ENCODE measurements at regions not wholly inside any gene's neighbourhood (a gene's known extent, or its start where the extent isn't known, plus 50 kb on each side); places are given as distances from the start of the nearest gene placed in this dataset.
A peak's percentile ranks its signal among the peaks of the same experiment; 100 is the strongest.
"Not testable (repeated sequence)": the region's sequence is repeated elsewhere in the genome, so short reads cannot be mapped to it uniquely, and the experiment has no call there.

GRCh38 chr9:85792057-85792456 lies 50.3 kb upstream of the AGTPBP1 start:
- peak; percentile 8 for DNase-seq (ENCODE audit: low read depth)

GRCh38 chr9:85802978-85803695 lies 61.4 kb upstream of the AGTPBP1 start:
- not testable (repeated sequence) for DNase-seq (ENCODE audit: low read depth)

- DNase-seq (ENCODE audit: low read depth): not testable (repeated sequence)
Observed at GRCh38 chr9:85804847-85805133, 63.0 kb upstream of the AGTPBP1 start.

- DNase-seq (ENCODE audit: low read depth): peak; percentile 69
Observed at GRCh38 chr9:85805134-85806005, 63.6 kb upstream of the AGTPBP1 start.

GRCh38 chr9:85808329-85808728 lies 66.6 kb upstream of the AGTPBP1 start:
- not testable (repeated sequence) for DNase-seq (ENCODE audit: low read depth)

GRCh38 chr9:85813388-85813787 lies 71.6 kb upstream of the AGTPBP1 start:
- not testable (repeated sequence) for DNase-seq (ENCODE audit: low read depth)

GRCh38 chr9:85814800-85815199 lies 73.0 kb upstream of the AGTPBP1 start:
- DNase-seq (ENCODE audit: low read depth): not testable (repeated sequence)

GRCh38 chr9:85818971-85819370 lies 77.2 kb upstream of the AGTPBP1 start:
- DNase-seq (ENCODE audit: low read depth): peak; percentile 45

- not testable (repeated sequence) for DNase-seq (ENCODE audit: low read depth)
Observed at GRCh38 chr9:85820598-85820997, 78.8 kb upstream of the AGTPBP1 start.

- DNase-seq (ENCODE audit: low read depth): peak; percentile 45
Observed at GRCh38 chr9:85824949-85825348, 83.2 kb upstream of the AGTPBP1 start.

- DNase-seq (ENCODE audit: low read depth): not testable (repeated sequence)
Observed at GRCh38 chr9:85834591-85834990, 92.8 kb upstream of the AGTPBP1 start.

GRCh38 chr9:85843949-85844348 lies 97.0 kb upstream of the NAA35 start:
- DNase-seq (ENCODE audit: low read depth): peak; percentile 50

GRCh38 chr9:85847782-85848181 lies 93.2 kb upstream of the NAA35 start:
- not testable (repeated sequence) for DNase-seq (ENCODE audit: low read depth)

- DNase-seq (ENCODE audit: low read depth): no peak
Observed at GRCh38 chr9:85858056-85858750, 82.7 kb upstream of the NAA35 start.

GRCh38 chr9:85859765-85860164 lies 81.2 kb upstream of the NAA35 start:
- no peak for DNase-seq (ENCODE audit: low read depth)

GRCh38 chr9:85861882-85862281 lies 79.1 kb upstream of the NAA35 start:
- not testable (repeated sequence) for DNase-seq (ENCODE audit: low read depth)

GRCh38 chr9:85863875-85864274 lies 77.1 kb upstream of the NAA35 start:
- no peak for DNase-seq (ENCODE audit: low read depth)

GRCh38 chr9:85871008-85871407 lies 69.9 kb upstream of the NAA35 start:
- DNase-seq (ENCODE audit: low read depth): no peak

GRCh38 chr9:85871683-85872082 lies 69.3 kb upstream of the NAA35 start:
- not testable (repeated sequence) for DNase-seq (ENCODE audit: low read depth)

- DNase-seq (ENCODE audit: low read depth): peak; percentile 1
Observed at GRCh38 chr9:85872463-85872862, 68.5 kb upstream of the NAA35 start.

- no peak for DNase-seq (ENCODE audit: low read depth)
Observed at GRCh38 chr9:85876628-85877027, 64.3 kb upstream of the NAA35 start.

- not testable (repeated sequence) for DNase-seq (ENCODE audit: low read depth)
Observed at GRCh38 chr9:85878872-85879597, 61.9 kb upstream of the NAA35 start.

Measured in ELR (cell line).